Retinal pigment epithelial cell (primary cell): ENCODE measurements at regions not wholly inside any gene's neighbourhood (a gene's known extent, or its start where the extent isn't known, plus 50 kb on each side); places are given as distances from the start of the nearest gene placed in this dataset.
A peak's percentile ranks its signal among the peaks of the same experiment; 100 is the strongest.
"Not testable (repeated sequence)": the region's sequence is repeated elsewhere in the genome, so short reads cannot be mapped to it uniquely, and the experiment has no call there.

Experiments used
- DNase-seq: peaks from one replicate; pipeline ENCODE4 v3.0.0-alpha.2; 2010; ENCODE audit warnings: low read depth
- H3K4me3 ChIP-seq: 2 replicates; pipeline ENCODE4 v1.5.1; 2011; ENCODE audit warnings: mild to moderate bottlenecking, low read length, control low read depth, moderate library complexity
- CTCF ChIP-seq: conservative IDR thresholded peaks from 2 replicates; pipeline ENCODE4 v1.5.1; 2011; ENCODE audit warnings: low read depth, low read length, control low read depth, inconsistent platforms

- no peak overlapping the region for H3K4me3 ChIP-seq
- DNase-seq = peak; percentile 56
- TF ChIP-seq CTCF = peak; percentile 66
These were observed 137.2 kb downstream of the TRIM43 start for GRCh38 chr2:95728878-95729596.

GRCh38 chr2:95729597-95729955 lies 137.8 kb downstream of the TRIM43 start:
- no peak overlapping the region for H3K4me3 ChIP-seq
- DNase-seq = no peak
- no peak for TF ChIP-seq CTCF

GRCh38 chr2:95730813-95731212 lies 139.0 kb downstream of the TRIM43 start:
- H3K4me3 ChIP-seq = no peak overlapping the region
- DNase-seq = no peak
- TF ChIP-seq CTCF = no peak

GRCh38 chr2:95734976-95735890 lies 143.4 kb downstream of the TRIM43 start:
- H3K4me3 ChIP-seq = no peak overlapping the region
- TF ChIP-seq CTCF = no peak
- no peak for DNase-seq

- DNase-seq = no peak
- no peak for TF ChIP-seq CTCF
- no peak overlapping the region for H3K4me3 ChIP-seq
These were observed 146.5 kb downstream of the TRIM43 start for GRCh38 chr2:95738301-95738700.

- not testable (repeated sequence) for DNase-seq
These were observed 160.3 kb downstream of the TRIM43 start for GRCh38 chr2:95752126-95752525.

GRCh38 chr2:95753812-95754211 lies 162.0 kb downstream of the TRIM43 start:
- not testable (repeated sequence) for DNase-seq, H3K4me3 ChIP-seq

More at GRCh38 chr2:95752126-95752525, 160.3 kb downstream of the TRIM43 start:
- not testable (repeated sequence) for H3K4me3 ChIP-seq

- DNase-seq, H3K4me3 ChIP-seq: not testable (repeated sequence)
These were observed 162.4 kb downstream of the TRIM43 start for GRCh38 chr2:95754213-95754612.

GRCh38 chr2:95754819-95755563 lies 163.2 kb downstream of the TRIM43 start:
- not testable (repeated sequence) for H3K4me3 ChIP-seq, DNase-seq

GRCh38 chr2:95755956-95756669 lies 164.3 kb downstream of the TRIM43 start:
- not testable (repeated sequence) for DNase-seq

More at GRCh38 chr2:95755956-95756669, 164.3 kb downstream of the TRIM43 start:
- H3K4me3 ChIP-seq = not testable (repeated sequence)
